ENCODE measurements at regions not wholly inside any gene's neighbourhood (a gene's known extent, or its start where the extent isn't known, plus 50 kb on each side); places are given as distances from the start of the nearest gene placed in this dataset.

DNA sequence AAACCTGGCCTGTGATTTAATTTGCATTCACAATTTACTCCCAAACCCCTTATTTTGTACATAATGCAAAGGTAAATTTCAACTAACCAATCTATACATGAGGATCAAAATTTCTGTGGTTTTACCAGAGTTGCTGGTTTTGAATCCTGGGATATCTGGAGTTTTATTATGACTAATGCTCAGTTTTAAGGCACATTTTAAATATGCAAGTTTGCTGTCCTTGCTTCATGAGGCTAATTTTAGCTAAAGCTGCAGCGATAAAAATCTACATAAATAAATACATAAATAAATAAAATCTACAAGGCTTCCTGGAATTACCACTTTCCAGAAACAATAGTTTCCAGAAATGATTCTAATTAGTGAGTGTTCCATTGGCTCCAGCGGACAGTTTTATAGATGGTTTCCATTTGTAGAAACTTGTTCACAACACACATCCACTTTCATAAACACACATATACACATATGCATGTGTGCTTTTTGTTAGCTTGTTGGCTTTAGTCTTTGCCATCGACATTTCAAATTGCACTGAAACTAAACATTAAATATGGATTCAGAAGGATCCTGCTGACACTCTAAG lies 339.5 kb upstream of the NRP1 start:
- Histone ChIP-seq H3K9me2 (replicated peaks; ENCODE audit: low read depth, low read length) (no peaks in the 10 kb centered on the region), H3K4me3 (ENCODE audit: low read length, poor library complexity, severe bottlenecking) (no peak overlapping the region), H3K36me3 (ENCODE audit: insufficient read depth, low read length) (no peaks in the 10 kb centered on the region), H4K20me1 (ENCODE audit: insufficient read depth, low read length, poor library complexity, severe bottlenecking) (no peaks in the 10 kb centered on the region), H3F3A (ENCODE audit: low read depth) (no peaks in the 10 kb centered on the region), H3K9me3 (ENCODE audit: insufficient read depth, low read depth, low read length) (no peaks in the 10 kb centered on the region), H3K27me3 (ENCODE audit: insufficient read depth, low read length, poor library complexity, severe bottlenecking) (no peaks in the 10 kb centered on the region), H3K79me2 (ENCODE audit: insufficient read depth, low read length) (no peaks in the 10 kb centered on the region), H3K4me2 (ENCODE audit: low read depth, low read length, poor library complexity, severe bottlenecking) (no peak overlapping the region), H2AFZ (ENCODE audit: low read length) (no peak overlapping the region), H3K9ac (ENCODE audit: low read depth, low read length, poor library complexity, severe bottlenecking) (no peak overlapping the region), H3K4me1 (ENCODE audit: insufficient read depth, low read length, poor library complexity, severe bottlenecking) (no peaks in the 10 kb centered on the region)
- TF ChIP-seq, protein P1, sequence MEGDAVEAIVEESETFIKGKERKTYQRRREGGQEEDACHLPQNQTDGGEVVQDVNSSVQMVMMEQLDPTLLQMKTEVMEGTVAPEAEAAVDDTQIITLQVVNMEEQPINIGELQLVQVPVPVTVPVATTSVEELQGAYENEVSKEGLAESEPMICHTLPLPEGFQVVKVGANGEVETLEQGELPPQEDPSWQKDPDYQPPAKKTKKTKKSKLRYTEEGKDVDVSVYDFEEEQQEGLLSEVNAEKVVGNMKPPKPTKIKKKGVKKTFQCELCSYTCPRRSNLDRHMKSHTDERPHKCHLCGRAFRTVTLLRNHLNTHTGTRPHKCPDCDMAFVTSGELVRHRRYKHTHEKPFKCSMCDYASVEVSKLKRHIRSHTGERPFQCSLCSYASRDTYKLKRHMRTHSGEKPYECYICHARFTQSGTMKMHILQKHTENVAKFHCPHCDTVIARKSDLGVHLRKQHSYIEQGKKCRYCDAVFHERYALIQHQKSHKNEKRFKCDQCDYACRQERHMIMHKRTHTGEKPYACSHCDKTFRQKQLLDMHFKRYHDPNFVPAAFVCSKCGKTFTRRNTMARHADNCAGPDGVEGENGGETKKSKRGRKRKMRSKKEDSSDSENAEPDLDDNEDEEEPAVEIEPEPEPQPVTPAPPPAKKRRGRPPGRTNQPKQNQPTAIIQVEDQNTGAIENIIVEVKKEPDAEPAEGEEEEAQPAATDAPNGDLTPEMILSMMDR (conservative IDR thresholded peaks at IDR 0.05; ENCODE audit: low read length): no peak
- no peak for TF ChIP-seq EZH2phosphoT487 (IDR thresholded peaks at IDR 0.05; ENCODE audit: borderline replicate concordance)

DNA sequence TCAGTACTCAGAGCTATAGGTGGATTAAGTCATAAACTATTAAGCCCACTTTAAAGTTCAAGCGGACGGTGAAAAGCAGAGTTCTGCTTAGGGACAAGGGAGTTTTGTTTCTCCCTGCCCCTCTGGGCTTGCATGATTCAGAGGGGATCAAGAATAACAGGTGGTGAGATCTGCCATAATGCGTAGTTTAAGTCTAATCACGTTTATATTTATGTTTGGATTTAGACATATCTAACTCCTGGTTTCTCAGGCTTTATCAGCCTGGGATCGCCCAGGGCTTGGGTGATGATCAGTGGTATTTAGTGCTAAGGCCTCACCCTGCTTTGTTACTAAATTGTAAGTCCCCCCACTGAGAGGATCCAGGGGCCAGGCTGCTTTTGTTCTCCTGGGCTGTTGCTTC lies 335.4 kb upstream of the NRP1 start:
- no peaks in the 10 kb centered on the region for H3K9me3 ChIP-seq (ENCODE audit: insufficient read depth, low read depth, low read length)
- no peak overlapping the region for H3K9ac ChIP-seq (ENCODE audit: low read depth, low read length, poor library complexity, severe bottlenecking)
- no peaks in the 10 kb centered on the region for H3K9me2 ChIP-seq (replicated peaks; ENCODE audit: low read depth, low read length)
- no peak for TF ChIP-seq EZH2phosphoT487 (IDR thresholded peaks at IDR 0.05; ENCODE audit: borderline replicate concordance)
- TF ChIP-seq, protein P1 (conservative IDR thresholded peaks at IDR 0.05; ENCODE audit: low read length): no peak
- H3K79me2 ChIP-seq (ENCODE audit: insufficient read depth, low read length): no peaks in the 10 kb centered on the region
- no peaks in the 10 kb centered on the region for H3F3A ChIP-seq (ENCODE audit: low read depth)
- no peak overlapping the region for H2AFZ ChIP-seq (ENCODE audit: low read length)
- no peaks in the 10 kb centered on the region for H4K20me1 ChIP-seq (ENCODE audit: insufficient read depth, low read length, poor library complexity, severe bottlenecking)
- no peaks in the 10 kb centered on the region for H3K36me3 ChIP-seq (ENCODE audit: insufficient read depth, low read length)
- H3K4me2 ChIP-seq (ENCODE audit: low read depth, low read length, poor library complexity, severe bottlenecking): no peak overlapping the region
- H3K27me3 ChIP-seq (ENCODE audit: insufficient read depth, low read length, poor library complexity, severe bottlenecking): no peaks in the 10 kb centered on the region
- no peak overlapping the region for H3K4me3 ChIP-seq (ENCODE audit: low read length, poor library complexity, severe bottlenecking)
- peaks cover 6% of the 10 kb centered on the region for H3K4me1 ChIP-seq (ENCODE audit: insufficient read depth, low read length, poor library complexity, severe bottlenecking)

DNA sequence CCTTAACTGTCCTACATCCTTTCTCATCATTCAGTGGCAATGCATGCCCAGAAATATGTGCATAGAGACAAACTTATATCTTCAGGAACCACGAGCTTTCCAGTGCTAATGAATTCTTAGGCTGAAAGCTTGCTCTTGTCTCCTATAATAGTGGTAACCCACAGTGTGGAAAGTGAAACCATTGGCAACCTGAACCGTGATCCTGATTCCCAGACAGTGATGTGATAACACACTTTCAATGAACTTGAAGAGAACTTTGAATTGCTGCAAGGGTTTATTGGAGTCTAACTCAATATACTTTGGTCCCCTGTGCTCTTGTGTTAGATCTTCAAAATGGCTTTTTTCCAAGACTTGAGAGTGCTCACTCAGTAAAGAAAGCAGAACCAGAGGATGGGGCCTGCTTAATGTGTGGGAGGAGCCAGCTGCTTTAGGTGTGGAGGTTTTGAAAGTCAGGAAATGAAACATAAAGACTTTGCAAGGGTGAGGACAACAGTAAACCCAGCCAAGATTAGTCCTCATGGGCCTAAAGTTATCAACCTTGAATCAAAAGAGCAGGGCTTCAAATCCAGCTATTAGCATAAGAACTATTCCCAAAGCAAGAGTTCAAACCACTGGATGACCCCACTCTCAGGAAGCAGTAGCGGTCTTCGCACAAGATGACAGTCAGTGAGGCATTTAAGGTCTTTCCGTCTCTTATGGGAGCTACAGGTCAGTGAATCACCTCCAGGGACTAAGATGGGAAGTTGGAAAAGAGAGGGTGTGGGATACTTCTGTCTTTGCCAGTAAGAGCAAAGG lies 332.4 kb upstream of the NRP1 start:
- no peak overlapping the region for H3K4me2 ChIP-seq (ENCODE audit: low read depth, low read length, poor library complexity, severe bottlenecking)
- no peaks in the 10 kb centered on the region for H3F3A ChIP-seq (ENCODE audit: low read depth)
- H3K27me3 ChIP-seq (ENCODE audit: insufficient read depth, low read length, poor library complexity, severe bottlenecking): no peaks in the 10 kb centered on the region
- H4K20me1 ChIP-seq (ENCODE audit: insufficient read depth, low read length, poor library complexity, severe bottlenecking): no peaks in the 10 kb centered on the region
- H3K4me3 ChIP-seq (ENCODE audit: low read length, poor library complexity, severe bottlenecking): no peak overlapping the region
- peak overlapping the region; percentile 22; the same call in 1 of the 2 replicates for H2AFZ ChIP-seq (ENCODE audit: low read length)
- no peaks in the 10 kb centered on the region for H3K36me3 ChIP-seq (ENCODE audit: insufficient read depth, low read length)
- TF ChIP-seq, protein P1 (conservative IDR thresholded peaks at IDR 0.05; ENCODE audit: low read length): no peak
- no peak for TF ChIP-seq EZH2phosphoT487 (IDR thresholded peaks at IDR 0.05; ENCODE audit: borderline replicate concordance)
- no peaks in the 10 kb centered on the region for H3K9me2 ChIP-seq (replicated peaks; ENCODE audit: low read depth, low read length)
- peaks cover 4% of the 10 kb centered on the region; the same call in 1 of the 2 replicates for H3K9me3 ChIP-seq (ENCODE audit: insufficient read depth, low read depth, low read length)
- peaks cover 6% of the 10 kb centered on the region for H3K4me1 ChIP-seq (ENCODE audit: insufficient read depth, low read length, poor library complexity, severe bottlenecking)
- H3K79me2 ChIP-seq (ENCODE audit: insufficient read depth, low read length): no peaks in the 10 kb centered on the region
- no peak overlapping the region for H3K9ac ChIP-seq (ENCODE audit: low read depth, low read length, poor library complexity, severe bottlenecking)
